Breast epithelium (tissue), 3 donors: ENCODE measurements at regions not wholly inside any gene's neighbourhood (a gene's known extent, or its start where the extent isn't known, plus 50 kb on each side); places are given as distances from the start of the nearest gene placed in this dataset.

Source experiments
- POLR2A ChIP-seq: fragments of 450-650 bp; IDR thresholded peaks from one replicate; pipeline ENCODE4 v1.6.1; 2016; ENCODE audit warnings: antibody characterized with exemption, mild to moderate bottlenecking, moderate library complexity
- POLR2AphosphoS5 ChIP-seq, 3 donors: sonication (generic); formaldehyde crosslinking; IDR thresholded peaks; one replicate each; pipeline ENCODE4 v1.6.1; 2017; ENCODE audit warnings: antibody characterized with exemption in 3 of 3
- TF ChIP-seq, protein P1 (sequence below), 3 donors: fragments of 450-650 bp; IDR thresholded peaks; one replicate each; pipeline ENCODE4 v1.5.1; 2016 to 2017; ENCODE audit warnings: antibody characterized with exemption in 3 of 3, mild to moderate bottlenecking in 3 of 3, moderate library complexity in 3 of 3

DNA sequence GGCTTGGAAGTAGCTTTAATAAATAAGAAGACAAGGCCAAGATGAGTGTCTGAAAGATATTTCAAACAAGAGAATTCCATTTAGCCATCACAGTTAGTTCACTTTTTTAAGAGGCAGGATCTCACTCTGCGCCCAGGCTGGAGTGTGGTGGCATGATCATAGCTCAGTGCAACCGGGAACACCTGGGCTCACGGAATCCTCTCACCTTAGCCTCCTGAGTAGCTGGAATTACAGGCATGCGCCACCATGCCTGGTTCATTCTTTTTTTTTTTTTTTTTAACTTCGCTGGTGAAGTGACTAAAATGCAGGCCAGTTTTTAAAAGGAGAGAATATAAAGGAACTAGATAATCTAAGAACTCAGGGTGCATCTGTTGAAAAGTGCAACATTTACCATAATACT, 200.3 kb downstream of the KCTD12 start:
- TF ChIP-seq POLR2A, result no peak
- TF ChIP-seq, protein P1, sequence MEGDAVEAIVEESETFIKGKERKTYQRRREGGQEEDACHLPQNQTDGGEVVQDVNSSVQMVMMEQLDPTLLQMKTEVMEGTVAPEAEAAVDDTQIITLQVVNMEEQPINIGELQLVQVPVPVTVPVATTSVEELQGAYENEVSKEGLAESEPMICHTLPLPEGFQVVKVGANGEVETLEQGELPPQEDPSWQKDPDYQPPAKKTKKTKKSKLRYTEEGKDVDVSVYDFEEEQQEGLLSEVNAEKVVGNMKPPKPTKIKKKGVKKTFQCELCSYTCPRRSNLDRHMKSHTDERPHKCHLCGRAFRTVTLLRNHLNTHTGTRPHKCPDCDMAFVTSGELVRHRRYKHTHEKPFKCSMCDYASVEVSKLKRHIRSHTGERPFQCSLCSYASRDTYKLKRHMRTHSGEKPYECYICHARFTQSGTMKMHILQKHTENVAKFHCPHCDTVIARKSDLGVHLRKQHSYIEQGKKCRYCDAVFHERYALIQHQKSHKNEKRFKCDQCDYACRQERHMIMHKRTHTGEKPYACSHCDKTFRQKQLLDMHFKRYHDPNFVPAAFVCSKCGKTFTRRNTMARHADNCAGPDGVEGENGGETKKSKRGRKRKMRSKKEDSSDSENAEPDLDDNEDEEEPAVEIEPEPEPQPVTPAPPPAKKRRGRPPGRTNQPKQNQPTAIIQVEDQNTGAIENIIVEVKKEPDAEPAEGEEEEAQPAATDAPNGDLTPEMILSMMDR (IDR thresholded peaks at IDR 0.05), result no peak
- no peak for TF ChIP-seq POLR2AphosphoS5 (IDR thresholded peaks at IDR 0.05)
